ENCODE measurements at regions not wholly inside any gene's neighbourhood (a gene's known extent, or its start where the extent isn't known, plus 50 kb on each side); places are given as distances from the start of the nearest gene placed in this dataset.
A peak's percentile ranks its signal among the peaks of the same experiment; 100 is the strongest.

DNA sequence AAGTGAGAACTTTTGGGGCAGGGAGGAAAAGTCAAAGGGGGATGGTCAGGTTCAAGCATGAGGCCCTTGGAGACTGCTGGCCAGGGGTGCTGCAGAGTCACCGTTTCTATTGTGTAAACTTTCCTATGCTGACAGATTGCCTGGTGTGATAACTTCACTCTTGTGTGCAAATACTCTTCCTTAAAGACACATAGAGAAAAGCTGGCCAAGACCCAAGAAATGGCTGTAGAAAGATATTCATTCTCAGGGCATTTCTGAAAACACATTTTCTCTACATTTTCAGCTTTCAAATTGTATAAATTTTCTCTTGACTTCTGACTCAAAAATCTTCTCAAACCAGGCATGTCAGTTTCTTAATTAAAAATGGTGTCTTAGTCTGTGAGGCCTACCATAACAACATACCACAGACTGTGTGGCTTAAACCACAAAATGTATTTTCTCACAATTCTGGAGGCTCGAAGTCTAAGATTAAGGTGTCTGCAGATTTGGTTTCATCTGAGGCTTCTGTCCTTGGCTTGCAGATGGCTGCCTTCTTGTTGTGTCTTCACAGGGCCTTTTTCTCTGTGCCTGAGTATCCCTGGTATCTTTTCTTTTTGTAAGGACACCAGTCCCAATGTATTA is 304.5 kb downstream of the KCNRG start:
- DNase-seq (ENCODE audit: low spot score): no peak

DNA sequence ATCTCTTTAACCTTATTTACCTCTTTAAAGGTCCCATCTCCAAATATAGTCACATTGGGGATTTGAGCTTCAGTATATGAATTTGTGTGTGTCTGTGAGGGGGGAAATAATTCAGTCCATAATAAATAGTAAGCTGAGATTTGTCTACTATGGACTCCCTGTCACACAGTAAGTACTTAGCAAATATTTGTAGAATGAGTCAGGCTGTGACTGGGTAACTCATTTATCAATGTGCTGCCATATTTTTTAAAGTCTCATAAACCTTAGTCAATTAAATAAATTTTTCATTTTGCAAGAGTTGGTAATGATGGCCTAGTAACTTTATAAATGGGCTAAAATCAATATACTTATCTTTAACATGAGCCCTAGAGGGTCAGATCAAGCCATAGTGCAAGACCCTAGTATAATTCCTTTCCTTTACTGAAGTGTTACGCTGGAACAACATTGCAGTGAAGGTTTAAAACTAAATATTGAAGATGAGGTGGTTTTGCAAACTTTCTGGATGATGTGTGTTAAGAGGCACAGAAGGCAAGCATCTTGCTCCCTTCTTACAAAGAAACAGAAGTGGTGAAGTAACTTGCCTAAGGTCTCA is 305.1 kb downstream of the KCNRG start:
- DNase-seq (ENCODE audit: low spot score): peak; percentile 47

DNA sequence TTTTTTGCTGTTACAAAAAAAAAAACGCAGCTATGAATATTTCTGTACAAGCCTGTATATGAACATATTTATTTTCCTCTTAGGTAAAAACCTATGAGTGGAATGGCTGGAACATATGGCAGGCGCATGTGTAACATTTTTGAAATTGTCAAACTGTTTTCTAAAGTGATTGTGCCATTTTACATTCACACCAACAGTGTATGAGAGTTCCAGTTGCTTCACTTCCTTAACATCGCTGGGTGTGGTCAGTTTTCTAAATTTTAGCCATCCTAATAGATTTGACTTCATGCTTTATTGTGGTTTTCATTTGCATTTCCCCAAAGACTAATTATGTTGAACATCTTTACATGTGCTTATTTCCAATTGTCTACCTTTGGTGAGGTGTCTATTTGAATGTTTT is 306.8 kb downstream of the KCNRG start:
- DNase-seq (ENCODE audit: low spot score): no peak

DNA sequence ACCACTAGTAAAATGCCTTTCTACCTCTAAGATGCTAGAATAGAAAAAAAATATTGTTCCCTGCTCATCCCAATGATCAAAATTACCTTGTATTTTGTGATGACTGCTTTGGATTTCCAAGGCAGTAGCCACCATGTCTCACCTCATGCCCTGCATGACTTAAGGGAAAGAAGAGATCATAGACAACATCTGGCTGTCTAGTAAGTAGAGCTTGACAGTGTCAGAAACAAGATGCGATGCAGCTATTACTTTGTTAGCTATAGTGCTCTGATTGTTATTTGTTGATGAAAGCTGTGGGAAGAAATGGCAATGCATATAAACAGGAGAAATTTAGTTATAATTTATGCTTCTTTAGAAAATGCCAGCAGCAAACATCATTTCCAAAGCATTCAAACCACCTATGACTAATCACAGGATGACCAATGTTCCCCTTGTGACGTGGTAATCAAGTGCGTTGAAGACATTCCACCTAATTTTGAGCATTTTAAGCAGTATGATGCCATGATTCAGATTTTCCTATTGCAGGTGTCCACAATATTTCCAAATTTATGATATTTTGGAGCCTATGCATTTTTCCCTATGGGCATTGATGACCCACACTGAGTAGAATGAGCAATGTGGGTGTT is 308.3 kb downstream of the KCNRG start:
- peak; percentile 12 for DNase-seq (ENCODE audit: low spot score)

DNA sequence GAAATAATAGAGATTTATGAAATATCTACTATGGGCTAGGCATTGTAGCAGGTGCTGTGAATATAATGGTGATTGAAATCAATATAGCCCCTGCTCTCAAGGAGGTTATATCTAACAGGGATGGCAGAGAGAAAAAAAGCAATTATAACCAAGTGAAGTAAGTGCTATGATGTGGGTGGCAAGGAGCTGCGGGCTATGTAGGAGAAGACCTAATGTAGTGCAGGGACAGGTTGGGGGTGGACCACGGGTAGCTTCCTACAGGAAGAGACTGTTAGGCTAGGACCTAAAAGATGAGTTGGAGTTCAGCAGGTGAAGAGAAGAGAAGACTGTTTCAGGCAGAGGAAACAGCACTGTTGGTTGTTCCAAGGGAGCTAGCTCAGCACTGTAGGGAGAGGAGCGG is 311.0 kb downstream of the KCNRG start:
- DNase-seq (ENCODE audit: low spot score): no peak

DNA sequence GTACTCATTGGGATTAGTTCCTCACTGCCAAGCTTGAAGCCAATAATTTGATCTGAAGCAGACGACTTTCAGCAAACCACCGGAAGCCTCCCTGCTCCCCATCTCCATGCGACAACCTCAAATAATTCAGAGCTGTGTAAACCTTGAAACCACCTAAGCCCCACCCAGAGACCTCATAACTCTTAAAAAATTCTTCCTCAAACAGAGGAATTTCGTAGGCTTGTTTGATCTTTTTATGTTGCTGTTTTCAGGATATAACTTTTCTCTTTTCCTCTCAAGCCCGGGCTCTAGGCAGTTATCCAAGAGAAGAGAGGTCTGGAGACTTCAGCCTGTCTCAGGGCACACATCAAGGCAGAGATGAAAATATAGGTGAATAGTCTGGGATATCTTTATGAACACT is 311.6 kb downstream of the KCNRG start:
- no peak for DNase-seq (ENCODE audit: low spot score)

DNA sequence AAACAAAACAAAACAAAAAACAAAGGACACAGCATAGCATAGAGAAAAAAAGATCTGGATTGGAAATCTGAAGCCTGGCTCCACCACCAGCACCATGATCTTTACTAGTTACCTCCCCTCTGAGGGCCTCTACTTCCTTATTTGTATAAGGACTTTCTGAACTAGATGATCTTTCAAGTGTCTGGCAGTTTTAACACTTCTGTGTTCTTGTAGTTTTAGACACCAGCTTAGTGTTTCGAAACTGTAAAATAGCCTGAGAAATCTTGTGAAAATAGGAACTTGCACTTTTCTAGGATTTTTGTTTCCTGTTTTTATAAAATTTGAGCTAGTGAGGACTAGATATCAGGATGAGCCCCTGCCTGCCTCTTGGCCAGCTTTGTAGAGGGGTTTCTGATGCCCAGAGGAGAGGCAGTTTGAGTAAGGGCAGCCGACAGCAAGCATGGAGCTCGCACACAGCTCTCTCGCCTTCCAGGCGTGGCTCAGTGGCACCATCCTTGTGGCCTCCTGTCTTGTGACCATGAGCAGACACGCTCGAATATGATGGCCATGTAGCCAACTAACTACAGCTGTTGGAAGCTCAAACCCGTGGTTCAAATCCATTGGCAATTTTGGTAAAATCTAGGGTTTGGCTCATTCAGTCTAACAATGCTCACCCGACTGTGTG is 319.0 kb downstream of the KCNRG start:
- no peak for DNase-seq (ENCODE audit: low spot score)

DNA sequence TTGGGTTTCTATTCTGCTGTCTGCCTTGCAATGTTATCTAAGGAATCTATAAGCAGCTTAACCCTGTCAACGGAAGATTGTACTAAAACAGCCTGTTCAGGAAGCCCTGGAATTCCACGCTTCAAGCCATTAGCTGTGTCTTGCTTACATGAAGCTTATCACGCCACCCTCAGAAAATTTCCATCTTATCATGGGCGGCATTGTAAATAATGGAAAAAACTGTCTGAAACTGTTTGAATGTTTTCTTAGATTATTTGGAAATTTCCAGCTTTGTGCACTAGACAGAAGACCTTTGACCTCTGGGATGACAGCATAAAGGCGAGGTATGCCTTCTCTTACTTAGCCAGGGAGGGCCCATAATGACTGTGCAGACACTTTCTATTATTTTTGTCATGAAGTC is 319.7 kb downstream of the KCNRG start:
- no peak for DNase-seq (ENCODE audit: low spot score)

DNA sequence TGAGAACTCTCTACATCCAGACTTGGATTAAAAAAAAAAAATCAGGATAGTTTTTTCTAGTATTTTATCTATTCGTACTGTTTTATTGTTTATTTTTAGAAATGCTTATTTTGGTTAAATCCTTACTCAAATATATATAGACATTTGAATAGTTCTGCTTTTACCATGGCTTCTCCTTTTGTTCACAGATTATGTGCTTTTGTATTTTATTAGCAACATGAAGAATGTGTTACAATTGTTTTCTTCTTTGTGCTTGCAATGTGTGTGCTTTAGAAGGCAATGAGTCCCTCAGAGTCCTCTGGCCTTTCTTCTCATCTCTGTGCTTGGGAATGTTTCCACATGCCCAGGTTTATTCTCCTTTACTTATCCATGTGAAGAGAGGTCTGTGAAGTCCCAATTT is 324.0 kb downstream of the KCNRG start:
- DNase-seq (ENCODE audit: low spot score): no peak

DNA sequence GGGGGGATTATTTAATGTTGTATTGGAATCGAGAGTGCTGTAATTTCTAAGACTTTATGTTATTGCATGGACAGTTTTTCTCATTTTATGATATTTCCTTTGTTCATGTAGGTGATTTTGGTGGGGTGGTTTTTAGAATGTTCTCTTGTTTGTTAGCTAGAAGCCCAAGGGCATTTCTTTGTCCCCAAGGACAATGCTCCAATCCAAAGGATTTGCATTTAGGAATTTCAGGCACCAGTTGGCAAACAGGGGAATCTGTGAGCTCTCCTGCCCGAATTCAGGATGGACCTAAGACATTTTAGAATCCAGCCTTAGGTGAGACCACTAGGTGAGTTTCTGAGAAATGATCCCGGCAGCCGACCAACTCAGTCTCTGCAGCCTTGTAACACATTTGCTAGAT is 324.9 kb downstream of the KCNRG start:
- DNase-seq (ENCODE audit: low spot score): no peak

DNA sequence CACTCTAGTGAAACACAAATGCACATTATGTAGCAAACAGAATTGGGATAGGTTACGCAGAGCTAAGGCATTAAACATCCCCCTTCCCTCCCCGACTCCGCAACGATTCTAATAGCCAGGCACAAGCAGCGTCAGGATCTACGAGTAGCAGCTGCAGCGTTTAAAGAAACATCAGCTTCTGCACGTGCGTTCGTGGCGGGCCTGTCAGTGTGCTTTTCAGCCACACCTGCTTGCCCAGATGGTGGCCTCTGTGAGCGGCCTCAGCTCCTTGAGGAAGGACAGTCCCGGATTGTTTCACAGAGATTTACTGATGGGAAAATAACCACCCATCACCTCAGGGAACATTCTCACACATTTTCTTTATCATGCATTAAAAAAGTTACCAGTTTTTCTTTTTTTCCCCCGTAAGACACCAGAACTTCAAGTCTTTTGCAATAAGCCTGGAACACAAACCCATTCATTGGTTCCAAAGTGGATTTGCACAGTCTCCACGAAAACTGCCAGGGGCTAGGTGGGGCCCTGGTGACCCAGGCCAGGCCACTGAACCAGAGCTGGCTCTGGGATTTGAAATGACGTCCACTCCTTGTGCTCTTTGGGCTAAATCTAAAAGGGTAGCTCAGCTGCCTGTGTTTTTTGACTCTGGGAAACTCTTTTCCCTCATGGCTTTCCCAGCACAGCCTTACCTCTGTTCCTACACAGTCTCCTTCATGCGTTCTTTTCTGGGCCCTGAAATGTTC is 325.5 kb downstream of the KCNRG start:
- DNase-seq (ENCODE audit: low spot score): no peak

DNA sequence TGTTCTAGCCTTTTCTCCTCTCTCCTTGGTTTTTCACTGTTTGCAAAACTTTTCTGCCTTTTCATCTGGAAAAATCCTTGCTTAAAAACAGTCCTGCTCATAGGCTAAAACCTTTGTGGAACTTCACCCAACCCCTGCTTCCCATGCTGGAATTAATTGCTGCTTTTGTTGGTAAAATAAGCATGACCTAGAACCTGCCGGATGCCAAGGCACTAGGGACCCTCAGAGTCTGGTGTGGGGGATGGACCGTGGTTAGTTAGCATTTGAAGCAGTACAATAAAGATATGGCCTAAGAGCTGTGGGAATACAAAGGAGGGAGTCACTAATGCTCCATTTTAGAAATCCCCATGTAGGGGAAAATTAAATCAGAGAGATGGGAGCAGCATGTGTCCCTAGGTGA is 326.3 kb downstream of the KCNRG start:
- DNase-seq (ENCODE audit: low spot score): no peak

DNA sequence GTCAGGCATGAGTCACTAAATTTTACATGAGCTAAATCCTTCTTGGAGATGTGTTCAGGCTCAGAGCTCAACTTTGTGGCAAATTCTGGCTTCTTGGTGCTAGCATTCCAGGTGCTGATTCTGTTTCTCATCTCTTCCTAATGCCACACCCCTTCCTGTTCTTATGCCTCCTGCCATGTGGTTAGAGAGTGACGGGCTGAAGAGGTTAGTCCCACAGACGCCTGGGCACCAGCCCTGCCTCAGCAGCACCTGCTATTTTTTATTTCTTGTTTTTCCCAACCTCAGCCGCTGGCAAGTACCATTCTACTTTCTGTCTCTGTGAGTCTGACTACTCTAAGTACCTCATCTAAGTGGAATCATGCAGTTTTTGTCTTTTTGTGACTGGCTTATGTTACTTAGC is 329.5 kb downstream of the KCNRG start:
- DNase-seq (ENCODE audit: low spot score): no peak

DNA sequence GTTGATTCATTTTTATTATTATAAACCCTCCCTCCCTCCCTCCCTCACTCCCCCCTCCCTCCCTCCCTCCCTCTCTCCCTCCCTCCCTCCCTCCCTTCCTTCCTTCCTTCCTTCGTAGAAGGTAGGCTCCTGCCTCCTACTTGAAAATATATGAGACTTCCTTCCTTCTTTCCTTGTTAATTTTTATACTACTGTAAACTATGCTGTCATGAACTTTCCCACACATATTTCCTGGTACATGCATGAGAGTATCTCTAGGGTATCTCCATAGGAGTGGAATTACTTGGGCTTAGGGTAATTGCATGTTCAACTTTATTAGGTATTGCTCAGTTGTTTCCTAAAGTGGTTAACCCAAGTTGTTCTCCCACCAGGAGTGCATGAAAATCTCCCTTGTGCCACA is 330.6 kb downstream of the KCNRG start:
- DNase-seq (ENCODE audit: low spot score): no peak

DNA sequence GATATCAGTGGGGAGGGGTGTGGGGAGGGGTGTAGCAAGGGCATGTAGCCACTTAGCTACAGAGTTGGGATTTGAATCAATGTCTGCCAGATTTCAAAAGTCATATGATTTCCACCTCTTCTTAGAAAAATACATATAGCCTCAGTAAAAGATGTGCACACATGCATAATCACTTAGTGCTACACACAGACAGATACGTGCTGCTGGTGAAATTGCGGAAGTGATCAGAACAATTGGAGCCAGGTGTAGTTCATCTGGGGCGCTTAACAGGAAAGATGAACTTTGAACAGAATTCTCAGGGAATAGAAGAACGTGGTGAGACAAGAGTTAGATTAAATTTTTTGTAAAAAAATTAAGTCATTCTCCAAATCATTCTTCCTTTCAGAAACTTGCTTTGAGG is 333.1 kb downstream of the KCNRG start:
- no peak for DNase-seq (ENCODE audit: low spot score)

DNA sequence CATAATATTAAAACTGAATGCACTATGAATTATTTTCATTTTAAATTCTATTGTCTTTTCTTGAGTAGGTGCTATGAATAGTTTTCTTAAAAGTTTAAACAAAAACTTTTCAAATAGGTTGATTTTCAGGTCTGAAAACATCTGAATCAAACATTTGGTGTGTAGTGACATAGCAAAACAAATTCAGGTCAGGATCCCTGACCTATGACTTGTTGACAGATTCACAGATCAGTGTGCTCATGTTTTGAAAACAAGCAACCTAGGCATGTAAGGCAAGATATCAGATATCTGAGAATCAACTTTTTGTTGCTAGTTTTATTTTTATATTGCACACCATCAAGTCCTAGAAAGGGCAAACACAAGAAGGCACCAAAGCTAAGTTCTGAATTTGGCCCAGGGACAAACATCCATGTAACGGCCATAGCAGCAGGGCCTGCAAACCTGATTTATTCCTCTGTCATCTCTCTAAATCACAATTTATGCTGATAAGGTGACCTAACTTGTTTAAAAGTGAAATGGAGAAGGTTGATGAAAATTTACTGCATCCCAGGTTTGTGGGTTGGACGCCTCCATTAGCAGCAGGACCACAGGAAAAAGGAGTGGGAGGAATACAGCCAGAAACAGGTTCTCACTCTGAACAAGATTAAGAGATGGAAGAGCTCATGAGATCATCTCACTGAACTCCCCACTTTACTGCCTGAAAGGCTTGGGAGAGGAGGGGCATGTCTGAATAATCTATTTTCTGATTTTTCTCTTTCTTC is 337.7 kb downstream of the KCNRG start:
- no peak for DNase-seq (ENCODE audit: low spot score)

DNA sequence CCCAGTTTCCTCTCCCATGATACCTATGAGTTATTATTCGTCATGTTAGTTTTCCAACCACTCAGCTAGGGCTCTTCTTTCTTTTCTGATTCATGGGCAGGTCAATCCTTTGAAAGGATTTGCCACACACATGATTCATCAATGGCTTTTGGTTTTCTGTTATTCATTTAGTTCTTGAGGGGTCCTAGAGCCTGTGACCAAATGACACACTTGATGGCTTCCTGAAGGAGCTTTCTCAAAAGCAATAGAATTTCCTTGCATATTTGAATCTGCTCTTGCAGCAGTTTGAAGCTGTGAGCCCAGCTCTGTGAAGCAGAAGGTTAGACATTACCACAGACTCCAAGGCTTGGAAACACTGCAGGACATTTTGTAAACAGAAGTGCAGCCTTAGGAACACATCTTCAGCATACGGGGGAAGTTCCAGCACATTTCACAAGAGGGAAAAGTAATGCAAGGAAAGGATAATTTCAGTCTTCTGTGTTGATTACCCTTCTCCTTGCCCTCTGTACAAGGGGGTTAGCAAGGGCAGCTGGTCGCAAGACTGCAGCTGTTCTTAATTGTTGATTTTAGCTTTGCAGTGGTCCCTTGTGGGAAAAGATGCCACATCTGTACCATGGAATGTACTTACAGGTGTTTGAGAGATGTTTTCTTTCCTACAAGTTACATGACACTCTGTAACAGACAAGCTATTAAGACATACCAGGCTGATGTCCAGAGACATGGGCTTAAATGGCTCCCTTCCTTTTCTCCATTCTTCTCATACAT is 338.6 kb downstream of the KCNRG start:
- DNase-seq (ENCODE audit: low spot score): peak; percentile 12

DNA sequence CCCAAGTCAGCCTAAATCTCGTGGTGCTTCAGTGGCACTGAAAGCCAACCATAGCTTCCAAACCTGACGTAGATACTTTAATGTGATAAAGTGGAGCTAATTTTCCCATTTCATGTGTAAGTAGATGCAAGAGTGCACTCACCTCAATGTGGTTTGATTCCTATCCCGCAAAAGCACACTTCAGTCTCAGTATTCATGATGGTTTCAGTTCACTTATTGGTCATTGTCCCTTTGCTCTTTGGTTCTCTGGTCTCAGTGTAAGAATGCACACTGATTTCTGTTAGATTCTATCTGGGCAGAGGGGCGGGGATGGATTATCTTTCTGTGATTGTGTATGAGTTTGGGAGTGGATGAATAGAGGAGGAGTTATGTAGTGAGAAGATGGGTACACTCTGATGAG is 340.6 kb downstream of the KCNRG start:
- no peak for DNase-seq (ENCODE audit: low spot score)

DNA sequence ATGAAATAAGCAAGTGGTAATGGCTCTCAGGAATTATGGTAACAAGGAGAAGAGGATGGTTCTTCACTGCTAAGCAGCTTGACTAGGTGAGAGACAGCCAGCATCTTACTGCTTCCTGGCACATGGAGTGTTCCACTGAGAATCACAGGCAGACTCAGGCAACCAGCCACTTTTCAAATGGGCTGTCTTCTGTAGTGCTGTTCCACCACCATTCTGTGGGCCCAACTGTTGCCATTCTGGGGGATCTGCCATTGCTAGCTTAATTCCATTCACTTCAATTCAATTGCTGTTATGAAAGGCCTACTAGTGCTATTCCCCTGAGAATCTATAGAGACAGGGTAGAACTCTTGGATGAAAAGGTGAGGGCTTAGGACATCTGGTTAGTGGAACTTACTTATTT is 341.9 kb downstream of the KCNRG start:
- DNase-seq (ENCODE audit: low spot score): no peak

DNA sequence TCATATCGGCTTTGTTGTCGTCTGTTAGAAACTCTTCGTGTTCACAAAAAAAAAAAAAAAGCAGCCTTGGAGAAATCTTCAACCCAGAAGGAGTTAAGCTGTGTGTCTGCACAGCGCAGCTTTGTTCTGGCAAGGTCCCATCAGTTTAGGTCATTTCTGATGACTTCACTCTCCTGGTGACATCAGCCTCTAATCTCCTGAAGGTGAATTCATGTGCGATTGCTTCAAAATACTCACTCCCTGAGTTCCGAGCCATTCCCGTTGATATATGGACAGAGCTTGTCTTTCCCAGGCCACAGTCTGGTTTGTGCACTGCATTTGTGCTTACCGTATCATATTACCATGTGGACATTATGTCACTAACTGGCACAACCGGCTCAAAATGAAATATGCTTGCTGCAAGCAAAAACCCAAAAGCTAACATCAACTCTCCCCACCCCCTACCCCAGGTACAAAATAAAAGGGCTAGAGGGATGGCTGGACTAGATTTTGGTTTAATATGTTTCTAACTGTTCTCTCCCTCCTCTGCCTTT is 342.4 kb downstream of the KCNRG start:
- no peak for DNase-seq (ENCODE audit: low spot score)
